Neutrophil (primary cell): ENCODE measurements at regions not wholly inside any gene's neighbourhood (a gene's known extent, or its start where the extent isn't known, plus 50 kb on each side); places are given as distances from the start of the nearest gene placed in this dataset.

Experiments used
- H3K27ac ChIP-seq: fragments of 200-600 bp; sonication (generic); 2 replicates; pipeline ENCODE4 v1.5.1; 2016; ENCODE audit warnings: mild to moderate bottlenecking, moderate library complexity
- H3K27me3 ChIP-seq: fragments of 200-600 bp; sonication (generic); 2 replicates; pipeline ENCODE4 v1.6.0; 2016; ENCODE audit warnings: mild to moderate bottlenecking
- H3K36me3 ChIP-seq: fragments of 200-600 bp; sonication (generic); 2 replicates; pipeline ENCODE4 v1.5.1; 2017
- H3K4me1 ChIP-seq, 2 experiments: fragments of 200-600 bp in 1 of 2; sonication (generic) in 1 of 2; 1 replicate in 1 of 2; 2 replicates in 1 of 2; pipeline versions ENCODE4 v1.5.1 to v1.6.1; 2013 to 2016; ENCODE audit warnings: low read depth in 1 of 2, low read length in 1 of 2, mild to moderate bottlenecking in 1 of 2, moderate library complexity in 1 of 2; ENCODE audit not compliant: control insufficient read depth in 1 of 2, insufficient read depth in 1 of 2
- H3K4me3 ChIP-seq, 2 experiments: fragments of 200-600 bp in 1 of 2; sonication (generic) in 1 of 2; 1 replicate in 1 of 2; 2 replicates in 1 of 2; pipeline ENCODE4 v1.5.1; 2013 to 2016; ENCODE audit warnings: low read depth in 1 of 2, low read length in 1 of 2, mild to moderate bottlenecking in 1 of 2, moderate library complexity in 1 of 2
- H3K9me3 ChIP-seq: fragments of 200-600 bp; sonication (generic); 2 replicates; pipeline ENCODE4 v1.5.1; 2016
- CTCF ChIP-seq: fragments of 200-600 bp; sonication (generic); IDR thresholded peaks from 2 replicates; pipeline ENCODE4 v1.5.1; 2016; ENCODE audit warnings: antibody characterized with exemption

GRCh38 chr1:114292835-114293234, 139.2 kb upstream of the SYT6 start:
- H3K27ac ChIP-seq = no peak overlapping the region
- no peaks in the 10 kb centered on the region for H3K4me1 ChIP-seq
- H3K4me3 ChIP-seq = no peak overlapping the region
- no peaks in the 10 kb centered on the region for H3K9me3 ChIP-seq
- peaks cover 3% of the 10 kb centered on the region for H3K27me3 ChIP-seq
- no peak for TF ChIP-seq CTCF
- H3K36me3 ChIP-seq = no peaks in the 10 kb centered on the region

- H3K27me3 ChIP-seq = no peaks in the 10 kb centered on the region
- H3K36me3 ChIP-seq = no peaks in the 10 kb centered on the region
- no peak for TF ChIP-seq CTCF
Observed at GRCh38 chr1:114292194-114292593, 138.5 kb upstream of the SYT6 start.

GRCh38 chr1:114290776-114291175, 137.1 kb upstream of the SYT6 start:
- no peaks in the 10 kb centered on the region for H3K4me1 ChIP-seq
- no peak overlapping the region for H3K27ac ChIP-seq
- no peak overlapping the region for H3K4me3 ChIP-seq
- H3K27me3 ChIP-seq = peaks cover 11% of the 10 kb centered on the region
- no peaks in the 10 kb centered on the region for H3K36me3 ChIP-seq
- TF ChIP-seq CTCF = no peak
- no peaks in the 10 kb centered on the region for H3K9me3 ChIP-seq

More at GRCh38 chr1:114292194-114292593, 138.5 kb upstream of the SYT6 start:
- Histone ChIP-seq H3K4me3 (no peak overlapping the region), H3K27ac (no peak overlapping the region), H3K4me1 (no peaks in the 10 kb centered on the region), H3K9me3 (no peaks in the 10 kb centered on the region)

- Histone ChIP-seq H3K27ac (no peak overlapping the region), H3K36me3 (no peaks in the 10 kb centered on the region), H3K4me3 (no peak overlapping the region), H3K9me3 (no peaks in the 10 kb centered on the region), H3K27me3 (peaks cover 15% of the 10 kb centered on the region), H3K4me1 (no peaks in the 10 kb centered on the region)
- TF ChIP-seq CTCF = no peak
Observed at GRCh38 chr1:114290341-114290740, 136.7 kb upstream of the SYT6 start.

GRCh38 chr1:114289824-114290223, 136.2 kb upstream of the SYT6 start:
- no peaks in the 10 kb centered on the region for H3K9me3 ChIP-seq
- no peak overlapping the region for H3K27ac ChIP-seq
- no peak for TF ChIP-seq CTCF
- H3K36me3 ChIP-seq = no peaks in the 10 kb centered on the region
- H3K4me1 ChIP-seq = no peaks in the 10 kb centered on the region
- H3K27me3 ChIP-seq = peaks cover 20% of the 10 kb centered on the region
- H3K4me3 ChIP-seq = no peak overlapping the region

- Histone ChIP-seq H3K27ac (no peak overlapping the region), H3K36me3 (no peaks in the 10 kb centered on the region), H3K9me3 (no peaks in the 10 kb centered on the region), H3K4me1 (no peaks in the 10 kb centered on the region), H3K4me3 (no peak overlapping the region), H3K27me3 (peaks cover 25% of the 10 kb centered on the region)
- no peak for TF ChIP-seq CTCF
Observed at GRCh38 chr1:114289306-114289705, 135.6 kb upstream of the SYT6 start.
